A172 (cell line): ENCODE measurements at regions not wholly inside any gene's neighbourhood (a gene's known extent, or its start where the extent isn't known, plus 50 kb on each side); places are given as distances from the start of the nearest gene placed in this dataset.
"Not testable (repeated sequence)": the region's sequence is repeated elsewhere in the genome, so short reads cannot be mapped to it uniquely, and the experiment has no call there.

Experiments used
- DNase-seq: peaks from one replicate; pipeline ENCODE4 v3.0.0-alpha.2; 2015; ENCODE audit warnings: low spot score

- DNase-seq = no peak
Measured at GRCh38 chr3:193902607-193903511, 233.1 kb upstream of the HES1 start.

GRCh38 chr3:193903512-193903817, 232.5 kb upstream of the HES1 start:
- no peak for DNase-seq

- no peak for DNase-seq
Measured at GRCh38 chr3:193903966-193904365, 232.0 kb upstream of the HES1 start.

GRCh38 chr3:193905541-193906396, 230.2 kb upstream of the HES1 start:
- no peak for DNase-seq

- DNase-seq = no peak
Measured at GRCh38 chr3:193906849-193907410, 229.0 kb upstream of the HES1 start.

- no peak for DNase-seq
Measured at GRCh38 chr3:193908181-193908744, 227.7 kb upstream of the HES1 start.

- no peak for DNase-seq
Measured at GRCh38 chr3:193909387-193909786, 226.6 kb upstream of the HES1 start.

- DNase-seq = no peak
Measured at GRCh38 chr3:193910310-193910709, 225.6 kb upstream of the HES1 start.

GRCh38 chr3:193910886-193911738, 224.8 kb upstream of the HES1 start:
- DNase-seq = no peak

- DNase-seq = no peak
Measured at GRCh38 chr3:193911784-193912340, 224.1 kb upstream of the HES1 start.

- DNase-seq = no peak
Measured at GRCh38 chr3:193912621-193913178, 223.2 kb upstream of the HES1 start.

GRCh38 chr3:193914602-193915001, 221.3 kb upstream of the HES1 start:
- no peak for DNase-seq

- DNase-seq = no peak
Measured at GRCh38 chr3:193915099-193915498, 220.8 kb upstream of the HES1 start.

- DNase-seq = no peak
Measured at GRCh38 chr3:193915613-193916012, 220.3 kb upstream of the HES1 start.

GRCh38 chr3:193917158-193917557, 218.8 kb upstream of the HES1 start:
- no peak for DNase-seq

GRCh38 chr3:193921465-193921864, 214.5 kb upstream of the HES1 start:
- DNase-seq = no peak

- no peak for DNase-seq
Measured at GRCh38 chr3:193922034-193922774, 213.7 kb upstream of the HES1 start.

- not testable (repeated sequence) for DNase-seq
Measured at GRCh38 chr3:193923958-193924357, 212.0 kb upstream of the HES1 start.

- not testable (repeated sequence) for DNase-seq
Measured at GRCh38 chr3:193926071-193926470, 209.9 kb upstream of the HES1 start.
